SK-N-SH treated with all-trans-retinoic acid at 6 μM for 48 hours (cell line): ENCODE measurements at regions not wholly inside any gene's neighbourhood (a gene's known extent, or its start where the extent isn't known, plus 50 kb on each side); places are given as distances from the start of the nearest gene placed in this dataset.

ENCODE experiments used
- CSDC2 ChIP-seq: fragments of 250-450 bp; sonication (Bioruptor Pico); IDR thresholded peaks from 2 replicates; pipeline ENCODE4 v1.5.0; 2020; ENCODE audit warnings: mild to moderate bottlenecking, moderate library complexity
- GLIS3 ChIP-seq: fragments of 250-450 bp; sonication (Bioruptor Pico); IDR thresholded peaks from 2 replicates; pipeline ENCODE4 v1.5.0; 2020; ENCODE audit warnings: mild to moderate bottlenecking, moderate library complexity
- PPARA ChIP-seq: fragments of 250-450 bp; sonication (Bioruptor Pico); IDR thresholded peaks from 2 replicates; pipeline ENCODE4 v1.5.0; 2020; ENCODE audit warnings: mild to moderate bottlenecking, borderline replicate concordance
- RARB ChIP-seq: fragments of 250-450 bp; sonication (Bioruptor Pico); IDR thresholded peaks from 2 replicates; pipeline ENCODE4 v1.8.0; 2021; ENCODE audit warnings: mild to moderate bottlenecking, moderate library complexity
- ZFP3 ChIP-seq: fragments of 250-450 bp; sonication (Bioruptor Pico); IDR thresholded peaks from 2 replicates; pipeline ENCODE4 v1.5.0; 2020; ENCODE audit warnings: mild to moderate bottlenecking, moderate library complexity
- ZFP30 ChIP-seq: fragments of 450-650 bp; formaldehyde crosslinking; IDR thresholded peaks from 2 replicates; pipeline ENCODE4 v1.5.0; 2022; ENCODE audit warnings: mild to moderate bottlenecking, moderate library complexity
- ZNF70 ChIP-seq: fragments of 450-650 bp; formaldehyde crosslinking; IDR thresholded peaks from 2 replicates; pipeline ENCODE4 v1.5.0; 2020; ENCODE audit warnings: mild to moderate bottlenecking, moderate library complexity
- TF ChIP-seq, protein P1 (sequence below): fragments of 250-450 bp; sonication (Bioruptor Pico); IDR thresholded peaks from 2 replicates; pipeline ENCODE4 v1.8.0; 2021; ENCODE audit warnings: low read depth, mild to moderate bottlenecking, moderate library complexity, borderline replicate concordance

GRCh38 chr7:94803821-94804220, 103.6 kb upstream of the PPP1R9A start:
- TF ChIP-seq, protein P1, sequence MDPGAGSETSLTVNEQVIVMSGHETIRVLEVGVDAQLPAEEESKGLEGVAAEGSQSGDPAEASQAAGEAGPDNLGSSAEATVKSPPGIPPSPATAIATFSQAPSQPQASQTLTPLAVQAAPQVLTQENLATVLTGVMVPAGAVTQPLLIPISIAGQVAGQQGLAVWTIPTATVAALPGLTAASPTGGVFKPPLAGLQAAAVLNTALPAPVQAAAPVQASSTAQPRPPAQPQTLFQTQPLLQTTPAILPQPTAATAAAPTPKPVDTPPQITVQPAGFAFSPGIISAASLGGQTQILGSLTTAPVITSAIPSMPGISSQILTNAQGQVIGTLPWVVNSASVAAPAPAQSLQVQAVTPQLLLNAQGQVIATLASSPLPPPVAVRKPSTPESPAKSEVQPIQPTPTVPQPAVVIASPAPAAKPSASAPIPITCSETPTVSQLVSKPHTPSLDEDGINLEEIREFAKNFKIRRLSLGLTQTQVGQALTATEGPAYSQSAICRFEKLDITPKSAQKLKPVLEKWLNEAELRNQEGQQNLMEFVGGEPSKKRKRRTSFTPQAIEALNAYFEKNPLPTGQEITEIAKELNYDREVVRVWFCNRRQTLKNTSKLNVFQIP (CRISPR knock-in tag): no peak
- TF ChIP-seq PPARA: no peak
- TF ChIP-seq GLIS3: no peak
- TF ChIP-seq ZFP30 (CRISPR knock-in tag): no peak
- TF ChIP-seq ZNF70 (CRISPR knock-in tag): no peak
- no peak for TF ChIP-seq CSDC2 (CRISPR knock-in tag)
- no peak for TF ChIP-seq ZFP3
- TF ChIP-seq RARB (CRISPR knock-in tag): no peak
